SK-N-MC (cell line): ENCODE measurements at regions not wholly inside any gene's neighbourhood (a gene's known extent, or its start where the extent isn't known, plus 50 kb on each side); places are given as distances from the start of the nearest gene placed in this dataset.

Experiments used
- EZH2 ChIP-seq: fragments of 200-600 bp; sonication (generic); IDR thresholded peaks from one replicate; pipeline ENCODE4 v1.6.1; 2017; ENCODE audit warnings: antibody characterized with exemption
- POLR2AphosphoS5 ChIP-seq: IDR thresholded peaks from 2 replicates; pipeline ENCODE4 v1.6.1; 2012; ENCODE audit warnings: mild to moderate bottlenecking, low read depth, low read length, borderline replicate concordance

DNA sequence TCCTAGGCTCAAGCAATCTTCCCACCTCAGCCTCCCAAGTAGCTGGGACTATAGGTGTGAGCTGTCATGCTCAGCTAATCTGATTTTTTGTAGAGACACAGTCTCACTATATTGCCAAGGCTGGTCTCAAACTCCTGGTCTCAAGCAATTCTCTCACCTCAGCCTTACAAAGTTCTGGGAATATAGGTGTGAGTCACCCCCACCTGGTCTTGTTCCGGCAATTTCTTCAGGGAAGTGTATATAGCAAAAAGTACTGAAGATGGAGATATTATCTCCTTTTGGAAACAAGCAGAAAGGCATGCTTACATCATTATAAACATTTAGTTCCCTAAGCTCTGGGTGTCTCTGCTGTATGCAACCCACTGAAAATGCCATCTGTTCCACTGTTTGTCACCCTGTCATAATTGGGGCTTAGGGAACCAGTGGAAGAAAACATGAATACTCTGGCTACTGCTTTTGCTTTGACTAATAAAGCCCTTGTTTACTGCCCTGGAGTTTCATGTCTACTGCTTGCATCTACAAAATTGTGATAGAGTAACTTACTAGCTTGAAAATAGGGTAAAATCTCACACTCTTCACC lies 940.2 kb downstream of the GALC start:
- no peak for TF ChIP-seq POLR2AphosphoS5
- TF ChIP-seq EZH2 = no peak
